GM12864 (cell line): ENCODE measurements at regions not wholly inside any gene's neighbourhood (a gene's known extent, or its start where the extent isn't known, plus 50 kb on each side); places are given as distances from the start of the nearest gene placed in this dataset.

ENCODE experiments used
- DNase-seq: peaks from one replicate; pipeline ENCODE4 v3.0.0-alpha.2; 2011; ENCODE audit warnings: low read depth
- H3K4me3 ChIP-seq: 2 replicates; pipeline ENCODE4 v1.5.1; 2011; ENCODE audit warnings: mild to moderate bottlenecking, low read depth, low read length, control low read depth
- CTCF ChIP-seq: IDR thresholded peaks from 2 replicates; pipeline ENCODE4 v1.5.1; 2011; ENCODE audit warnings: low read depth, mild to moderate bottlenecking, moderate library complexity, low read length, control low read depth, inconsistent platforms; ENCODE audit errors: missing control alignments

DNA sequence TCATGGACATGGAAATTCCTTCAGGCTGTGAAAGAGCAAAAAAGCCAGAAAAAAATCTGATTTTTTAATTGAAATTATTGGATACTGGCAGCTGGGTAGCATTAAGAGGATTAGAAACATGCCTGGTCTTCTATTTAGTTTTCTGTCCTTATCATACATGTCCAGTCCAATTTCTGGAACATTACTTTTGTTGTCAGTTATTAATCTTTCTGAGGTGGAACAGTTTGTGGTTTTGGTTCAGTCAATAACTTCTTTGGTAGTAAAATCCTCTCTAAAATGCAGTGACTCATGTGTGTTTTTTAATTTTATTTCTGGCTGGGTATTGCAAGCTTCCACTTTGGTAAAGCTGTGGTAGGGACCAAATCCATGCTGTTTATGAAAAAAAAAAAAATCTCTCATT is 687.0 kb upstream of the ADGRL2 start:
- no peak overlapping the region for H3K4me3 ChIP-seq
- DNase-seq: no peak
- TF ChIP-seq CTCF: no peak

DNA sequence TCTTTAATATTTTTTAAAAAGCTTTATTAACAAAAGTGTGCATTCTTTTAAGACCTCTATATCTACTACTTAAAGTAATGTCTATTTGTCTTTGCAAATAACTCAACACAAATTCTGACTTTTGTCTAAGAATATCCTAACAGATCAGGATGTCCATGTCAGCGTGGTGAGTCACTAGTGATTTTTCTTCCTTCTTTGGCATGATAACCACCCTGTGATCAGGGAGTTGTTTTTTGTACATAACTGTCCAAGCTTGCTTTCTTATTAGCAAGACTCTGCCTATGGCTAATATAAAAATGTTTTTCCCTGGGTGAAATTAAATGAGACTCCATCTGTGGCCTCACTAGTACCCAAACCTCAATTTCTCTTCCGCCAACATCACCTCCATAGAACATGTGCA is 688.9 kb upstream of the ADGRL2 start:
- no peak overlapping the region for H3K4me3 ChIP-seq
- no peak for DNase-seq

GRCh38 chr1:81109038-81109437 is 691.7 kb upstream of the ADGRL2 start:
- H3K4me3 ChIP-seq: no peak overlapping the region
- DNase-seq: no peak
- no peak for TF ChIP-seq CTCF

More for the DNA sequence above, 688.9 kb upstream of the ADGRL2 start:
- TF ChIP-seq CTCF: no peak

DNA sequence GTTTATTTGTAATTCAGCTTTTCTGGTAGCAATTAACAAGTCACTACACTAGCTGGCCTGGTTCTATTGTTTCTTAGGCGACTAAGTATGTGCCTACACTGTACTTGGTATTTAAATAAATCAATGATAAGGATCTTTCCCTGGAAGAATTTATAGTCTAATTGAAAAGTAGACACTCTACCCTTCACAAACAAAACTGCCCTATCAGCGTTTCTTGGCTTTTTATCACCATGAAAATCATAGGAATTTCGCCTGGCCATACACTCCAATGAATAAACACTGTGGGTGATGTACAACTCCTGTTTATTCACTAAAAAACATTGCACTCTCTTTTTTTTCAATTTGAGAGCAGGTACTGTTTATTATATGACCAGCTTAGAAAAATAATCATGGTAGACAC is 702.9 kb upstream of the ADGRL2 start:
- DNase-seq: no peak
- no peak overlapping the region for H3K4me3 ChIP-seq

DNA sequence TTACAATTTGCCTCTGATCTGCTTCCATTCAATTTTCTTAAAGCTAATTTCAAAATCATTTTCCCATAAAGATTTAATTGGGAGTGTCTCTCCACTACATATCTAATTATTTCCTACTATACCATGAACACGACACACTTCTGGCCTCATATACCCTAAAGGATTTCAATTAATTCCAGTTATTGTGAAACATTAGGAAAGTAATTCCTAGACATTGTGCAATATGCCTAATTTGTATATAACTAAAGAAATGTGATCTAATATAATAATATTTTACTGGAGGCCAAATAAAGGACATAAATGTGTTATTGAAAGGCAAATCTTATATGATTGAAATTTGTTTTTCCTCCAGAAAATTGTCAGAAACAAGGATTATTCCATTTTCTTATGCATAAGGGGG is 727.2 kb upstream of the ADGRL2 start:
- H3K4me3 ChIP-seq: no peak overlapping the region
- no peak for DNase-seq
- TF ChIP-seq CTCF: no peak

More for the DNA sequence above, 702.9 kb upstream of the ADGRL2 start:
- no peak for TF ChIP-seq CTCF

DNA sequence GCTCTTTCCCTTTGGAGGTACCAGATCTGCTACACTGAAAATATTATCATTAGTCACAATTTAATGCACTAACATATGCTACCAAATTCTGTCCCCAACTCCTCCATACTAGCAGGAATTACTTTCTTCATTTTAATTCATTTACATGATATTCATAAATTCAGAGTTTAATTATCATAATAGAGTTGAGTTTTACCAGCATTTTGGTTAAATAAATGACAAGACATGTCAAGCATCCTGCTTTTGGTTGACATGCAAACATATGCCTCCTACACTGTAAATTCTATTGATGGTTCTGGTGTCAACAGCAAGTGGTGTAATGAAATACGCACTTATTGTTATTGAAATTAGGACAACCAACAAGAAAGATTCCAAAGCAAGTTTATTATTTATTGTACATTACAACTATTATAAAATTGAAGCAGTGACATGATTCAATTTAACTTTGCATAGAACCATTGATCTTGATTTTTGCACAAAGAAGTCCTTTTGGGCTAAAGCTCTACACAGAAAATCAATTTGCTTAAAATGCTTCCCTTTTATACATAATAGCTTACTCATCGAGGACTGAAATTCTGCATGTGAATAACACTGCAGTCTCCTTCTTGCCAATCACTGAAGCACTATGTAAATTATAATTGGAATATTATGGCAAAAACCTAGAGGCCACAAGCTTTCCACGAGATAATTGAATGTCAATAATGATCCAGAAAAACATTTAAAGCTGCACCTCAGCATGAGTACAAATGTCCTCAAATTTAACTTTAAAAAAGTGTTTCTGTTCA is 728.6 kb upstream of the ADGRL2 start:
- no peak for TF ChIP-seq CTCF
- no peak for DNase-seq
- H3K4me3 ChIP-seq: no peak overlapping the region

DNA sequence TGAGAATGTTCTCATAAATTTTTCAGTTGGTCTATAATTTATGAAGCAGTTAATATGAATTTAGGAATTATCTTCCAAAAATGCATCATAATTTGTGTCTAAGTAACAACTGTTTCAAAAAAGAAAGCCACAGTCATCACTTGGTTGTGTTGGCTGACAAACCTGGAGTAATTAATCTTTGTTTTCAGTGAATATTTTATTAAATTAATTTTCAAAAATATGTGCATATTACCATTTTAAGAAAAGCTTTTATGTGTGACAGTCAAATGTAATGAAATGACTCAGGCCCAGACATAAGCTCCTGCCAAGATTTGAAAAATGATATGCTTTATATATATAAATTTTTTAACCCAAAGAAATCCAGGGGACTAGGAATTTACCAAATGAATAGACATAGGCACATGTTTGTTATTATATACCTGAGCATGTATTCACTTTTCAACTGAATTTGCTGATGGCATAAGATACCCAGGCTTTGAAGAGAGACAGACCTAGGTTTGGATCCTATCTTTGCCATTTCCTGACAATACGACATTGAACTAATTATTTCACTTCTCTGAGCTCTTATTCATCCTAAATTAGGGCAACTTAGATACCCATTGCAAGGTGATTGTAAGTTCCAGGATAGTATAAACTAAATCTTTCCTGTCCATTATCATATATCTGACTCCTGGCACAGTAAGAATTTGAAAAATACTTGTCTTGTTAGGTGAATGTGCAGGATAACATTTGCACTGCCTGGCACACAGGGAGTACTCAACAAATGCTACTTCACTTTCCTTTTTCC is 729.5 kb upstream of the ADGRL2 start:
- no peak for DNase-seq

More for the DNA sequence above, 729.5 kb upstream of the ADGRL2 start:
- H3K4me3 ChIP-seq: no peak overlapping the region
- TF ChIP-seq CTCF: no peak
